ENCODE measurements at regions not wholly inside any gene's neighbourhood (a gene's known extent, or its start where the extent isn't known, plus 50 kb on each side); places are given as distances from the start of the nearest gene placed in this dataset.

DNA sequence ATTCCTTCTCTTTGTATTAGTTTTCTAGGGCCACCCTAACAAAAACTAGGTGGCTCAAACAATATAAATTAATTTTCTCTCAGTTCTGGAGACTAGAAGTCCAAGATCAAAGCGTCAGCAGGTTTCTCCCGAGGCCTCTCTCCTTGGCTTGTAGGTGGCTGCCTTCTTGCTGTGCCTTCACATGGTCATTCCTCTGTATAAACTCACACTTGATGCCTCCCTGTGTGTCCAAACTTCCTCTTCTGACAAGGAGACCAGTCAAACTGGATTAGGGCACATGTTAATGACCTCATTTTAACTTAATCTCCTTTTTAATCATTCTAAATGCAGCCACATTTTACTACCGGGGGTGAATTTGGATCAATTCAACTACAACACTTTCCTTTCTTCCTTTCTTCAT is 691.1 kb downstream of the DIPK2A start:
- H3K4me1 ChIP-seq (ENCODE audit: control insufficient read depth in 1 of 2, insufficient read depth in 2 of 2, low read length in 2 of 2): no peaks in the 10 kb centered on the region
- no peak overlapping the region for H3K4ac ChIP-seq (ENCODE audit: low read depth, low read length)
- no peak overlapping the region for H3K18ac ChIP-seq (ENCODE audit: low read length)
- H3K4me2 ChIP-seq (ENCODE audit: low read length): no peak overlapping the region
- H3K36me3 ChIP-seq (ENCODE audit: control insufficient read depth in 1 of 2, insufficient read depth in 2 of 2, low read length in 2 of 2): peaks cover 0 to 3% of the 10 kb centered on the region in 2 experiments
- no peak overlapping the region for H3K27ac ChIP-seq (ENCODE audit: low read depth, low read length)
- no peaks in the 10 kb centered on the region for H3K79me2 ChIP-seq (ENCODE audit: control insufficient read depth, insufficient read depth, low read length, poor library complexity)
- H2BK120ac ChIP-seq (ENCODE audit: insufficient read depth, low read length, poor library complexity): no peak overlapping the region
- H3K4me3 ChIP-seq (ENCODE audit: low read depth, low read length): no peak overlapping the region
- no peak overlapping the region for H2BK5ac ChIP-seq (ENCODE audit: low read depth, low read length, poor library complexity)
- no peak overlapping the region for H2AK5ac ChIP-seq (ENCODE audit: low read length)
- H4K91ac ChIP-seq (ENCODE audit: low read depth, low read length): no peak overlapping the region
- no CpG with 5 or more reads among the region's 3 CpGs for WGBS (ENCODE audit: extremely low coverage, insufficient coverage, insufficient read length)
- H4K12ac ChIP-seq (ENCODE audit: low read depth, low read length): no peak overlapping the region
- no peak overlapping the region for H4K8ac ChIP-seq (ENCODE audit: low read depth, low read length)
- no peak overlapping the region for H2AFZ ChIP-seq (ENCODE audit: insufficient read depth, low read length, poor library complexity)
- H3K9ac ChIP-seq (ENCODE audit: low read length): no peak overlapping the region
- no peak overlapping the region for H3K14ac ChIP-seq (ENCODE audit: low read length)
- H3K79me1 ChIP-seq (ENCODE audit: low read length): no peaks in the 10 kb centered on the region
- DNase-seq: no peak
- H3K23ac ChIP-seq (ENCODE audit: low read length): no peak overlapping the region
- no peaks in the 10 kb centered on the region for H3K27me3 ChIP-seq (ENCODE audit: insufficient read depth, low read length)
- H2BK12ac ChIP-seq (ENCODE audit: low read length): no peak overlapping the region
- peaks cover 7% of the 10 kb centered on the region for H3K9me3 ChIP-seq (ENCODE audit: insufficient read depth, low read depth, low read length)

DNA sequence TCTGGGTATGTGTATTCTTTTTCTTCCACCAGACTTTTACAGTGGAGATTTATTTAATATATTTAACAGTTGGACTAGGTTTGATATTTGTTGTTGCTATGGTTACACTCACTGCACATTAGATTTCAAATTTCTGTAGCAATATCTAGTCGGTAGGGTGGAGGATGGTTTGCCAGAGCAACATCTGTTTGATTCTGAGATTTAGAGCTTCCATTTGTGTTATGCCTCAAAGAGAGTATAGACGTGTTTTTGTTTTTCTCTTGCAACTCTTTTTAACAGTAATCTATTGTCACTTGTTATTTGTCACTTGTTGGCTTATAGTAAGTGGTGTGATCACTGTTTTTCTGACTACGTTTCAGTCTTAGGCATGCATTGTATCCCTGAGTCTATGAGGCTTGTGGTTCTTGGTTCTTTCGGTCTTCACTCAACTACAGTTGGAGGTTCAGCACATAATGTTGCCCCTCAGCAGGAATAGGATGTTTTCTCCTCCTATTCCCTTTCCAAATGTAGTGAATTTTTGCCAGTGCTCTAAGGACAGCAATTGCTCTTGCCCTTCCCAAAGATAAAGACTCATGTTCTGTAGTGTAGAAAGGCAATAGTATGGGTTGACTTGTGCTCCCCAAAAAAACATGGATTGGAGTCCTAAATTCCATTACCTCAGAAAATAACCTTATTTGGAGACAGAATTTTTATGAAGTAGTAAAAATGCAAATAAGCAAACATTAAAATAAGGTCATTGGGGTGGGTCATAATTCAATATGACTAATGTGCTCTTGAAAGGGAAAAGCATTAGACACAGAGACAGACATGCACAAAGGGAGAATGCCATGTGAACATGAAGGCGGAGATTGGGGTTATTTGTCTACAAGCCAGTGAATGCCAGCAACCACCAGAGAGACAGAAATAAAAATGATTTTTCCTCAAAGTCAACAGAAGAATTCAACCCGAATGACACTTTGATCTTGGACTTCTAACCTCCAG is 692.1 kb downstream of the DIPK2A start:
- Histone ChIP-seq H2BK12ac (ENCODE audit: low read length) (no peak overlapping the region), H4K12ac (ENCODE audit: low read depth, low read length) (no peak overlapping the region), H2BK5ac (ENCODE audit: low read depth, low read length, poor library complexity) (no peak overlapping the region), H3K4ac (ENCODE audit: low read depth, low read length) (no peak overlapping the region), H3K14ac (ENCODE audit: low read length) (no peak overlapping the region), H2BK120ac (ENCODE audit: insufficient read depth, low read length, poor library complexity) (no peak overlapping the region), H3K27ac (ENCODE audit: low read depth, low read length) (no peak overlapping the region), H3K18ac (ENCODE audit: low read length) (no peak overlapping the region), H3K36me3 (ENCODE audit: control insufficient read depth in 1 of 2, insufficient read depth in 2 of 2, low read length in 2 of 2) (peaks cover 0 to 3% of the 10 kb centered on the region in 2 experiments), H2AFZ (ENCODE audit: insufficient read depth, low read length, poor library complexity) (no peak overlapping the region), H3K79me1 (ENCODE audit: low read length) (no peaks in the 10 kb centered on the region), H4K8ac (ENCODE audit: low read depth, low read length) (no peak overlapping the region), H3K4me2 (ENCODE audit: low read length) (no peak overlapping the region), H3K79me2 (ENCODE audit: control insufficient read depth, insufficient read depth, low read length, poor library complexity) (no peaks in the 10 kb centered on the region), H4K91ac (ENCODE audit: low read depth, low read length) (no peak overlapping the region), H3K4me3 (ENCODE audit: low read depth, low read length) (no peak overlapping the region), H3K4me1 (ENCODE audit: control insufficient read depth in 1 of 2, insufficient read depth in 2 of 2, low read length in 2 of 2) (no peaks in the 10 kb centered on the region), H3K9ac (ENCODE audit: low read length) (no peak overlapping the region), H3K9me3 (ENCODE audit: insufficient read depth, low read depth, low read length) (peaks cover 7% of the 10 kb centered on the region), H2AK5ac (ENCODE audit: low read length) (no peak overlapping the region), H3K27me3 (ENCODE audit: insufficient read depth, low read length) (no peaks in the 10 kb centered on the region), H3K23ac (ENCODE audit: low read length) (no peak overlapping the region)
- DNase-seq: no peak
- WGBS (ENCODE audit: extremely low coverage, insufficient coverage, insufficient read length): no CpG with 5 or more reads among the region's 6 CpGs

DNA sequence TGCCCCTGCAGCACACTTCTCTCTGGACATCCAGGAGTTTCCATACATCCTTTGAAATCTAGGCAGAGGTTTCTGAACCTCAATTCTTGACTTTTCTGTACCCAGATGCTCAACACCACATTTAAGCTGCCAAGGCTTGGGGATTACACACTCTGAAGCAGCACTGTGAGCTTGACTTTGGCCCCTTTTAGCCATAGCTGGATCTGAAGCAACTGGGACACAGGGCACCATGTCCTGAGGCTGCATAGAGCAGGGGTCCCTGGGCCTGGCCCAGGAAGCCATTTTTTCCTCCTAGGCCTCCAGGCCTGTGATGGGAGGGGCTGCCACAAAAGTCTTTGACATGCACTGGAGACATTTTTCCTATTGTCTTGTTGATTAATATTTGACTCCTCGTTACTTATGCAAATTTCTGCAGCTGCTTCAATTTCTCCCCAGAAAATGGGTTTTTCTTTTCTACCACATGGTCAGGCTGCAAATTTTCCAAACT is 694.0 kb downstream of the DIPK2A start:
- no peak overlapping the region for H2AK5ac ChIP-seq (ENCODE audit: low read length)
- H4K8ac ChIP-seq (ENCODE audit: low read depth, low read length): no peak overlapping the region
- no peak overlapping the region for H4K12ac ChIP-seq (ENCODE audit: low read depth, low read length)
- H4K91ac ChIP-seq (ENCODE audit: low read depth, low read length): no peak overlapping the region
- no peaks in the 10 kb centered on the region for H3K79me2 ChIP-seq (ENCODE audit: control insufficient read depth, insufficient read depth, low read length, poor library complexity)
- H3K27me3 ChIP-seq (ENCODE audit: insufficient read depth, low read length): no peaks in the 10 kb centered on the region
- no peak overlapping the region for H3K23ac ChIP-seq (ENCODE audit: low read length)
- no peaks in the 10 kb centered on the region for H3K4me1 ChIP-seq (ENCODE audit: control insufficient read depth in 1 of 2, insufficient read depth in 2 of 2, low read length in 2 of 2)
- H3K4ac ChIP-seq (ENCODE audit: low read depth, low read length): no peak overlapping the region
- H3K27ac ChIP-seq (ENCODE audit: low read depth, low read length): no peak overlapping the region
- no peak overlapping the region for H2BK5ac ChIP-seq (ENCODE audit: low read depth, low read length, poor library complexity)
- no peak overlapping the region for H2BK12ac ChIP-seq (ENCODE audit: low read length)
- H3K79me1 ChIP-seq (ENCODE audit: low read length): no peaks in the 10 kb centered on the region
- no peak overlapping the region for H2BK120ac ChIP-seq (ENCODE audit: insufficient read depth, low read length, poor library complexity)
- H3K9ac ChIP-seq (ENCODE audit: low read length): no peak overlapping the region
- peaks cover 7% of the 10 kb centered on the region for H3K9me3 ChIP-seq (ENCODE audit: insufficient read depth, low read depth, low read length)
- DNase-seq: no peak
- H3K4me2 ChIP-seq (ENCODE audit: low read length): no peak overlapping the region
- H3K14ac ChIP-seq (ENCODE audit: low read length): no peak overlapping the region
- H3K4me3 ChIP-seq (ENCODE audit: low read depth, low read length): no peak overlapping the region
- peaks cover 0 to 3% of the 10 kb centered on the region in 2 experiments for H3K36me3 ChIP-seq (ENCODE audit: control insufficient read depth in 1 of 2, insufficient read depth in 2 of 2, low read length in 2 of 2)
- H2AFZ ChIP-seq (ENCODE audit: insufficient read depth, low read length, poor library complexity): no peak overlapping the region
- WGBS (ENCODE audit: extremely low coverage, insufficient coverage, insufficient read length): no CpG with 5 or more reads among the region's 1 CpG
- H3K18ac ChIP-seq (ENCODE audit: low read length): no peak overlapping the region

DNA sequence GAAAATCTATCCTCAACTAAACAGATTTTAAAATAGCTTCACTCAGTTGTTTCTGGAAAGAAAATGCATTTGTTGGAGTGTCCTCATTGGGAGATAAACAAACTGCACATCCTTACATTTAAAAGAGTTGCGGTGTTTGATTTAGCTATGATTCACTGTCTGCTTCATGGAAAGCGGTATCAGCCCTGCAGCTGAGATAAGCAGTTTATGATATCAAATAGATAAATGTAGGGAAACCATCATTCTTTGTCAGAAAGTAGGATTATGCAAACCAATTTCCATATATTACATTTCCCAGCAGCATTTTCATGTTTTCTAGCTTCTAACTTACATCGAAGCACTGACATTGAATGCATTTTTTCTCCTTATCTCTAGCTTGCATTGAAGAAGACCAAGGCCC is 698.9 kb downstream of the DIPK2A start:
- DNase-seq: no peak
- H2BK5ac ChIP-seq (ENCODE audit: low read depth, low read length, poor library complexity): no peak overlapping the region
- H3K14ac ChIP-seq (ENCODE audit: low read length): no peak overlapping the region
- no peak overlapping the region for H3K18ac ChIP-seq (ENCODE audit: low read length)
- no peaks in the 10 kb centered on the region for H3K27me3 ChIP-seq (ENCODE audit: insufficient read depth, low read length)
- H2AFZ ChIP-seq (ENCODE audit: insufficient read depth, low read length, poor library complexity): no peak overlapping the region
- H2AK5ac ChIP-seq (ENCODE audit: low read length): no peak overlapping the region
- no peak overlapping the region for H3K4me2 ChIP-seq (ENCODE audit: low read length)
- H3K36me3 ChIP-seq (ENCODE audit: control insufficient read depth in 1 of 2, insufficient read depth in 2 of 2, low read length in 2 of 2): peaks cover 0 to under 1% of the 10 kb centered on the region in 2 experiments
- no peaks in the 10 kb centered on the region for H3K79me2 ChIP-seq (ENCODE audit: control insufficient read depth, insufficient read depth, low read length, poor library complexity)
- no peak overlapping the region for H3K27ac ChIP-seq (ENCODE audit: low read depth, low read length)
- no CpG with 5 or more reads among the region's 3 CpGs for WGBS (ENCODE audit: extremely low coverage, insufficient coverage, insufficient read length)
- H3K23ac ChIP-seq (ENCODE audit: low read length): no peak overlapping the region
- no peak overlapping the region for H3K4ac ChIP-seq (ENCODE audit: low read depth, low read length)
- peaks cover 2% of the 10 kb centered on the region for H3K9me3 ChIP-seq (ENCODE audit: insufficient read depth, low read depth, low read length)
- H3K4me3 ChIP-seq (ENCODE audit: low read depth, low read length): no peak overlapping the region
- H3K9ac ChIP-seq (ENCODE audit: low read length): no peak overlapping the region
- H3K4me1 ChIP-seq (ENCODE audit: control insufficient read depth in 1 of 2, insufficient read depth in 2 of 2, low read length in 2 of 2): no peaks in the 10 kb centered on the region
- H2BK12ac ChIP-seq (ENCODE audit: low read length): no peak overlapping the region
- no peaks in the 10 kb centered on the region for H3K79me1 ChIP-seq (ENCODE audit: low read length)
- no peak overlapping the region for H4K12ac ChIP-seq (ENCODE audit: low read depth, low read length)
- H4K8ac ChIP-seq (ENCODE audit: low read depth, low read length): no peak overlapping the region
- H2BK120ac ChIP-seq (ENCODE audit: insufficient read depth, low read length, poor library complexity): no peak overlapping the region
- H4K91ac ChIP-seq (ENCODE audit: low read depth, low read length): no peak overlapping the region
